ENCODE measurements at regions not wholly inside any gene's neighbourhood (a gene's known extent, or its start where the extent isn't known, plus 50 kb on each side); places are given as distances from the start of the nearest gene placed in this dataset.
A peak's percentile ranks its signal among the peaks of the same experiment; 100 is the strongest.
"Not testable (repeated sequence)": the region's sequence is repeated elsewhere in the genome, so short reads cannot be mapped to it uniquely, and the experiment has no call there.

- no peak for DNase-seq (ENCODE audit: low spot score)
Observed at GRCh38 chr12:89227774-89228173, 124.5 kb downstream of the DUSP6 start.

GRCh38 chr12:89225808-89226411, 126.4 kb downstream of the DUSP6 start:
- peak; percentile 5 for DNase-seq (ENCODE audit: low spot score)

GRCh38 chr12:89225401-89225800, 126.9 kb downstream of the DUSP6 start:
- no peak for DNase-seq (ENCODE audit: low spot score)

GRCh38 chr12:89222580-89222979, 129.7 kb downstream of the DUSP6 start:
- not testable (repeated sequence) for DNase-seq (ENCODE audit: low spot score)

- DNase-seq (ENCODE audit: low spot score), result no peak
Observed at GRCh38 chr12:89217472-89217871, 134.8 kb downstream of the DUSP6 start.

- DNase-seq (ENCODE audit: low spot score), result no peak
Observed at GRCh38 chr12:89216211-89216952, 135.9 kb downstream of the DUSP6 start.

GRCh38 chr12:89215196-89215595, 137.1 kb downstream of the DUSP6 start:
- no peak for DNase-seq (ENCODE audit: low spot score)

GRCh38 chr12:89213747-89214146, 138.6 kb downstream of the DUSP6 start:
- no peak for DNase-seq (ENCODE audit: low spot score)

- DNase-seq (ENCODE audit: low spot score), result no peak
Observed at GRCh38 chr12:89213139-89213538, 139.2 kb downstream of the DUSP6 start.

- DNase-seq (ENCODE audit: low spot score), result no peak
Observed at GRCh38 chr12:89212339-89212771, 139.9 kb downstream of the DUSP6 start.

- no peak for DNase-seq (ENCODE audit: low spot score)
Observed at GRCh38 chr12:89211456-89211855, 140.8 kb downstream of the DUSP6 start.

- DNase-seq (ENCODE audit: low spot score), result no peak
Observed at GRCh38 chr12:89210277-89210676, 142.0 kb downstream of the DUSP6 start.

GRCh38 chr12:89208661-89209096, 143.6 kb downstream of the DUSP6 start:
- no peak for DNase-seq (ENCODE audit: low spot score)

- no peak for DNase-seq (ENCODE audit: low spot score)
Observed at GRCh38 chr12:89206390-89206789, 145.9 kb downstream of the DUSP6 start.

GRCh38 chr12:89205517-89205916, 146.8 kb downstream of the DUSP6 start:
- no peak for DNase-seq (ENCODE audit: low spot score)

- DNase-seq (ENCODE audit: low spot score), result no peak
Observed at GRCh38 chr12:89203144-89203543, 149.2 kb downstream of the DUSP6 start.

- DNase-seq (ENCODE audit: low spot score), result no peak
Observed at GRCh38 chr12:89200217-89200616, 152.1 kb downstream of the DUSP6 start.

- DNase-seq (ENCODE audit: low spot score), result no peak
Observed at GRCh38 chr12:89195470-89195869, 156.8 kb downstream of the DUSP6 start.

- no peak for DNase-seq (ENCODE audit: low spot score)
Observed at GRCh38 chr12:89194683-89195082, 157.6 kb downstream of the DUSP6 start.

GRCh38 chr12:89192429-89192828, 159.9 kb downstream of the DUSP6 start:
- DNase-seq (ENCODE audit: low spot score), result no peak

GRCh38 chr12:89191597-89191996, 160.7 kb downstream of the DUSP6 start:
- not testable (repeated sequence) for DNase-seq (ENCODE audit: low spot score)

- DNase-seq (ENCODE audit: low spot score), result no peak
Observed at GRCh38 chr12:89189448-89189847, 162.9 kb downstream of the DUSP6 start.

GRCh38 chr12:89187507-89187906, 164.8 kb downstream of the DUSP6 start:
- DNase-seq (ENCODE audit: low spot score), result no peak

- no peak for DNase-seq (ENCODE audit: low spot score)
Observed at GRCh38 chr12:89185889-89186288, 166.4 kb downstream of the DUSP6 start.

Measured in hepatic stellate cell (primary cell).